ENCODE measurements at regions not wholly inside any gene's neighbourhood (a gene's known extent, or its start where the extent isn't known, plus 50 kb on each side); places are given as distances from the start of the nearest gene placed in this dataset.

DNA sequence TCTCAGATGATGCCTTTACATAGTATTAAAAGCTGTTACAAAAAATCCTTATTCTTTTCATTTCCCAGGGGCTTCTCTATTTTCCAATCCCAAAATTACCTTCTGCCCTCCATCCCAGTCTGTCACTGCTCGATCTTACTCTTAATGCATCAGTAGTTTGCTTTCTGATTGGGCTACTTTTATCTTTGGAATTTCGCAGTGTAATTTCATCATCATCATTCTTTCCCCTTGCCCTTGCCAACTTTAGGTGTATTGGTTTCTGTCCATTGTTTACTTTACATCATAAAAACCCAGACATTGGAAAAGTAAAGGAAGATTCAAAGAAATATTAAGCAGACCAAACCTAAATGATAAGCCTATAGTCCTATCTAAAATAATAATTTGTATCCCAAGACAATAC, 457.2 kb downstream of the PIK3C3 start:
- no peaks in the 10 kb centered on the region for H3K36me3 ChIP-seq
- 67 to 82% methylated on average over 2 of the region's 2 CpGs for WGBS, 2 donors
- intact Hi-C loops (cut with DNase I) = loop anchor here (10.0 kb wide), 1 partner anchor 123 kb away; no protein-coding TSS in a partner anchor

DNA sequence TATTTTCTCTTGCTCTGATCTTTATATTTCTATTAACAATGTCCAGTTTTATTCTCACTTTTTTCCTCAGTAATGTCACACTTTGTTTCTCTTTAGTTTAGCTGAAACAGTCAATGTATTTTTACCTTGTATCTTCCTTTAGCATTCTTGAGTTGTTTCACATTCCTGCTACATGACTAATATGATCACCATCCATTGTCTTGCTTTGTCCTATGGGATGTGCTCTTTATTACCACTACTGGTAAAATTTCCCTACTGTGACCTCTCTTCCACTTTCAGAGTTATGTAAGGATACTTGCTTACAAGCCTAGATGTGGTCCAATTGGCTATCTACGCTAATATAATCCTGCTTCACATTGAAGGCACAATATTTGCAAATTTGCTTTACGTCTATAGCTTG, 457.9 kb downstream of the PIK3C3 start:
- intact Hi-C loops (cut with DNase I) = loop anchor here (10.0 kb wide), 1 partner anchor 122 kb away; no protein-coding TSS in a partner anchor
- no peaks in the 10 kb centered on the region for H3K27me3 ChIP-seq
- peaks cover 0 to 3% (median 0%) of the 10 kb centered on the region in 4 donors for H3K9me3 ChIP-seq
- H3K4me1 ChIP-seq = peaks cover 0 to 26% (median 14%) of the 10 kb centered on the region in 4 donors
- 91% methylated on average over 2 of the region's 2 CpGs for WGBS, 2 donors
- no peak overlapping the region for H3K4me3 ChIP-seq
- no peak for DNase-seq
- H3K36me3 ChIP-seq = no peaks in the 10 kb centered on the region
- TF ChIP-seq POLR2A (IDR thresholded peaks at IDR 0.05) = no peak
- TF ChIP-seq POLR2AphosphoS5 (IDR thresholded peaks at IDR 0.05) = no peak
- no peak for TF ChIP-seq EP300 (IDR thresholded peaks at IDR 0.05)
- TF ChIP-seq, protein P1, sequence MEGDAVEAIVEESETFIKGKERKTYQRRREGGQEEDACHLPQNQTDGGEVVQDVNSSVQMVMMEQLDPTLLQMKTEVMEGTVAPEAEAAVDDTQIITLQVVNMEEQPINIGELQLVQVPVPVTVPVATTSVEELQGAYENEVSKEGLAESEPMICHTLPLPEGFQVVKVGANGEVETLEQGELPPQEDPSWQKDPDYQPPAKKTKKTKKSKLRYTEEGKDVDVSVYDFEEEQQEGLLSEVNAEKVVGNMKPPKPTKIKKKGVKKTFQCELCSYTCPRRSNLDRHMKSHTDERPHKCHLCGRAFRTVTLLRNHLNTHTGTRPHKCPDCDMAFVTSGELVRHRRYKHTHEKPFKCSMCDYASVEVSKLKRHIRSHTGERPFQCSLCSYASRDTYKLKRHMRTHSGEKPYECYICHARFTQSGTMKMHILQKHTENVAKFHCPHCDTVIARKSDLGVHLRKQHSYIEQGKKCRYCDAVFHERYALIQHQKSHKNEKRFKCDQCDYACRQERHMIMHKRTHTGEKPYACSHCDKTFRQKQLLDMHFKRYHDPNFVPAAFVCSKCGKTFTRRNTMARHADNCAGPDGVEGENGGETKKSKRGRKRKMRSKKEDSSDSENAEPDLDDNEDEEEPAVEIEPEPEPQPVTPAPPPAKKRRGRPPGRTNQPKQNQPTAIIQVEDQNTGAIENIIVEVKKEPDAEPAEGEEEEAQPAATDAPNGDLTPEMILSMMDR (IDR thresholded peaks at IDR 0.05) = no peak
- no peak overlapping the region for H3K27ac ChIP-seq

More for the DNA sequence above, 457.2 kb downstream of the PIK3C3 start:
- Histone ChIP-seq H3K4me3 (no peak overlapping the region), H3K27ac (no peak overlapping the region), H3K27me3 (no peaks in the 10 kb centered on the region), H3K4me1 (peaks cover 0 to 26% (median 14%) of the 10 kb centered on the region in 4 donors), H3K9me3 (peaks cover 0 to 3% (median 0%) of the 10 kb centered on the region in 4 donors)
- TF ChIP-seq POLR2A (IDR thresholded peaks at IDR 0.05) = no peak
- no peak for TF ChIP-seq EP300 (IDR thresholded peaks at IDR 0.05)
- TF ChIP-seq POLR2AphosphoS5 (IDR thresholded peaks at IDR 0.05) = no peak
- TF ChIP-seq, protein P1 (IDR thresholded peaks at IDR 0.05) = no peak
- DNase-seq = no peak

DNA sequence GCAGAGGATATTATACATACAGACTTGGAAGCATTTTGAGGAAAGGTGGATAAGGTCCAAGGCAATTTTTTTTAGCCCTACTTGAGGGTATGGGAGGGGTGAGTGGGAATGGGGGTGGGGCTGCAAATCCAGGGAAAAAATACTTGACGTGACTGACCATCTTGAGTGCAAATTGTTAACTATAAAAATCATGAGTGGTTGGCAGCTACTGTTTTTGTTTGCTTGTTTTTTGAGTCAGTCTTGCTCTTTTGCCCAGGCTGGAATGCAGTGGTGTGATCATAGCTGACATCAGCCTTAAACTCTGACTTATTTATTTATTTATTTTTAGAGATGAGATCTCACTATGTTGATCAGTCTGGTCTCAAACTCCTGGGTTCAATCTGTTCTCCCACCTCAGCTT, 458.8 kb downstream of the PIK3C3 start:
- H3K4me1 ChIP-seq = peaks cover 0 to 26% (median 14%) of the 10 kb centered on the region in 4 donors
- TF ChIP-seq, protein P1 (IDR thresholded peaks at IDR 0.05) = no peak
- TF ChIP-seq EP300 (IDR thresholded peaks at IDR 0.05) (no peak), POLR2AphosphoS5 (IDR thresholded peaks at IDR 0.05) (no peak)
- H3K9me3 ChIP-seq = no peaks in the 10 kb centered on the region
- DNase-seq = no peak
- H3K27me3 ChIP-seq = no peaks in the 10 kb centered on the region
- H3K27ac ChIP-seq = no peak overlapping the region
- intact Hi-C loops (cut with DNase I) = loop anchor here (10.0 kb wide), 1 partner anchor 121 kb away; no protein-coding TSS in a partner anchor
- no peaks in the 10 kb centered on the region for H3K36me3 ChIP-seq
- H3K4me3 ChIP-seq = no peak overlapping the region
- WGBS, 2 donors = 53 to 76% methylated on average over 1 of the region's 1 CpG

- H3K9me3 ChIP-seq = no peaks in the 10 kb centered on the region
- H3K36me3 ChIP-seq = no peaks in the 10 kb centered on the region
- H3K4me1 ChIP-seq = peaks cover 0 to 26% (median 14%) of the 10 kb centered on the region in 4 donors
- H3K27ac ChIP-seq = peak overlapping the region in 2 of 4 donors; percentile 16 to 70
- no peak for DNase-seq
- intact Hi-C loops (cut with DNase I) = loop anchor here (10.0 kb wide), 1 partner anchor 120 kb away; no protein-coding TSS in a partner anchor
- no peak overlapping the region for H3K4me3 ChIP-seq
- no peak for TF ChIP-seq POLR2A (IDR thresholded peaks at IDR 0.05)
- peak; percentile 12 to 32 (median 18) for TF ChIP-seq POLR2AphosphoS5 (IDR thresholded peaks at IDR 0.05)
- 66 to 72% methylated on average over 7 of the region's 7 CpGs for WGBS, 2 donors
- H3K27me3 ChIP-seq = no peaks in the 10 kb centered on the region
These were observed 459.9 kb downstream of the PIK3C3 start for GRCh38 chr18:42414756-42415454.

GRCh38 chr18:42417189-42417588, 462.2 kb downstream of the PIK3C3 start:
- WGBS, 2 donors = 72 to 86% methylated on average over 5 of the region's 5 CpGs
- Histone ChIP-seq H3K27me3 (no peaks in the 10 kb centered on the region), H3K27ac (no peak overlapping the region), H3K4me3 (no peak overlapping the region), H3K9me3 (no peaks in the 10 kb centered on the region), H3K36me3 (no peaks in the 10 kb centered on the region), H3K4me1 (peaks cover 0 to 26% (median 13%) of the 10 kb centered on the region in 4 donors)
- intact Hi-C loops (cut with DNase I) = loop anchor here (10.0 kb wide), 1 partner anchor 118 kb away; no protein-coding TSS in a partner anchor
- no peak for DNase-seq
- no peak for TF ChIP-seq POLR2AphosphoS5 (IDR thresholded peaks at IDR 0.05)
- TF ChIP-seq POLR2A (IDR thresholded peaks at IDR 0.05) = no peak
- no peak for TF ChIP-seq EP300 (IDR thresholded peaks at IDR 0.05)
- TF ChIP-seq, protein P1 (IDR thresholded peaks at IDR 0.05) = no peak
